ENCODE measurements at regions not wholly inside any gene's neighbourhood (a gene's known extent, or its start where the extent isn't known, plus 50 kb on each side); places are given as distances from the start of the nearest gene placed in this dataset.

DNA sequence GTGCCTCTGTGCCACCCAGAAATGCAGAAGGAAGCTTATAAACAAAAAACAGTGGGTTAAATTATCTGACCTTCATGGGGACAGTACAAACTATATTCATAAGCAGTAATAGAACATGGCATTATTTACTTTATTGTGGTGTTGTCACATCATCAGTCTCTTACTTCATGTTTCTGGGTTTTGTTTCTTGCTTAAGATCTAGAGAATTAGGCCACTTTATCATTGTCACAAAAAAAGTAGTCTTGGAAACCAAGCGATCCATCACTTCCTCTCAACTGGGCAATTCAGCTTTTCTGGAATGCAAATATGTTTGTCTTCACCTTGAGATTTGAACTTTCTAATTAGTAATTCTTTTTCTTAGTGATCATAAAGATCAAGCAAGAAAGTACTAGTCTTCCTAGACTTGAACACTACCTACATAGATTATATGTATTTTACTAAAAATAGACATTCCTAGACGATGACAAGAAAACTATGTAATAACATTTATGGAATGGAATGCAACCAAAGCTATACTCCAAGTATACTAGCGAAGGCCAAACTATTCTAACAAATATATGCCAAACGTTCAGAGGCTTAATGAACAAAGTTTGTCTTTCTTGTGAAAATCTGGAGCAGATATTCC is 363.4 kb downstream of the DAD1 start:
- no peak overlapping the region for H3K4me3 ChIP-seq (replicated peaks in 1 of 3)
- WGBS, 2 donors = 77 to 79% methylated on average over 4 of the region's 4 CpGs
- H3K27me3 ChIP-seq = no peaks in the 10 kb centered on the region
- H3K4me1 ChIP-seq = no peaks in the 10 kb centered on the region
- TF ChIP-seq, protein P1, sequence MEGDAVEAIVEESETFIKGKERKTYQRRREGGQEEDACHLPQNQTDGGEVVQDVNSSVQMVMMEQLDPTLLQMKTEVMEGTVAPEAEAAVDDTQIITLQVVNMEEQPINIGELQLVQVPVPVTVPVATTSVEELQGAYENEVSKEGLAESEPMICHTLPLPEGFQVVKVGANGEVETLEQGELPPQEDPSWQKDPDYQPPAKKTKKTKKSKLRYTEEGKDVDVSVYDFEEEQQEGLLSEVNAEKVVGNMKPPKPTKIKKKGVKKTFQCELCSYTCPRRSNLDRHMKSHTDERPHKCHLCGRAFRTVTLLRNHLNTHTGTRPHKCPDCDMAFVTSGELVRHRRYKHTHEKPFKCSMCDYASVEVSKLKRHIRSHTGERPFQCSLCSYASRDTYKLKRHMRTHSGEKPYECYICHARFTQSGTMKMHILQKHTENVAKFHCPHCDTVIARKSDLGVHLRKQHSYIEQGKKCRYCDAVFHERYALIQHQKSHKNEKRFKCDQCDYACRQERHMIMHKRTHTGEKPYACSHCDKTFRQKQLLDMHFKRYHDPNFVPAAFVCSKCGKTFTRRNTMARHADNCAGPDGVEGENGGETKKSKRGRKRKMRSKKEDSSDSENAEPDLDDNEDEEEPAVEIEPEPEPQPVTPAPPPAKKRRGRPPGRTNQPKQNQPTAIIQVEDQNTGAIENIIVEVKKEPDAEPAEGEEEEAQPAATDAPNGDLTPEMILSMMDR (IDR thresholded peaks at IDR 0.05) = no peak
- no peak for TF ChIP-seq POLR2A (IDR thresholded peaks at IDR 0.05)
- no peaks in the 10 kb centered on the region for H3K36me3 ChIP-seq
- intact Hi-C loops (cut with DNase I) = no loop called here
- H3K27ac ChIP-seq = no peak overlapping the region
- no peaks in the 10 kb centered on the region for H3K9me3 ChIP-seq
- DNase-seq = no peak

DNA sequence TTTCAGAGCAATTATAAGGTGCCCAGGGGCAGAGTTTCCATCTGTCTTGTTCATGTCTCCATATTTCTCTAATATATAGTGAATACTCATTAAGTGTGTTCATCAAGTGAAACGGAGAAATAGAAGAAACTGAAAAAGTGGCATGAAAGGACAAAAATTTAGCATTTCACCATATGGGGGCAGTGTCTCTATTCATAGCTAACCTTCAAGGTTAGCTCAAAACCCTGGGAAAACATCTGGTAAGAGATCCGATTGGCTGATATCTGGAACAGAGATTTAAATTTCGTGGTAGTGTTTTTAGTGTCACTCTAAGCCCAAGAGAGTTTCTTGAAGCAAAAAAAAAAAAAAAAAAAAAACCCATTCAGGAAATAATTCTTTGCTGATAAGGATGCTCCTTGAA is 367.5 kb downstream of the DAD1 start:
- Histone ChIP-seq H3K36me3 (no peaks in the 10 kb centered on the region), H3K4me3 (replicated peaks in 1 of 3) (no peak overlapping the region), H3K27ac (no peak overlapping the region), H3K4me1 (no peaks in the 10 kb centered on the region), H3K9me3 (no peaks in the 10 kb centered on the region), H3K27me3 (no peaks in the 10 kb centered on the region)
- 39 to 61% methylated on average over 3 of the region's 3 CpGs for WGBS, 2 donors
- intact Hi-C loops (cut with DNase I) = no loop called here
- no peak for DNase-seq
- TF ChIP-seq, protein P1 (IDR thresholded peaks at IDR 0.05) = no peak
- TF ChIP-seq POLR2A (IDR thresholded peaks at IDR 0.05) = no peak

DNA sequence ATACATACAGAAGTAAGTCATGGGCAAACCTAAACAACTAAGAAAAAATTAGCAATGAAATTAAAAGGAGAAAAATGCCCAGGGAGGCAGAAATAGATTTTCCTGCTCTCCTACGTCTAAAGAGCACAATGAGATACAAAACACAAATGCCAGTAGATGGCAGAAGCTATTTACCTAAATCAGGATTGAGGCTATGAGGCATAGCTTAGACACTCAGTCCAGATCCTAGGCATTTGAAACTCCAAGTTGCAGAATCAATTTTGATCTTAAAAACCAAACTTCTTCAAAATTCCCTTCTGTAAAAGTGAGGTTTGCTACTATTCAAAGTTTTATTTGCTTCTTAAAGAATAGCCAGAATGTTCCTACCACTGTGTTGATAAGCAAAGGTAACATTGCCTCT is 368.6 kb downstream of the DAD1 start:
- intact Hi-C loops (cut with DNase I) = no loop called here
- 24 to 44% methylated on average over 1 of the region's 1 CpG for WGBS, 2 donors
- no peaks in the 10 kb centered on the region for H3K27me3 ChIP-seq
- no peak overlapping the region for H3K27ac ChIP-seq
- no peaks in the 10 kb centered on the region for H3K4me1 ChIP-seq
- no peaks in the 10 kb centered on the region for H3K36me3 ChIP-seq
- no peak for DNase-seq
- no peaks in the 10 kb centered on the region for H3K9me3 ChIP-seq
- no peak for TF ChIP-seq POLR2A (IDR thresholded peaks at IDR 0.05)
- TF ChIP-seq, protein P1 (IDR thresholded peaks at IDR 0.05) = no peak
- no peak overlapping the region for H3K4me3 ChIP-seq (replicated peaks in 1 of 3)

DNA sequence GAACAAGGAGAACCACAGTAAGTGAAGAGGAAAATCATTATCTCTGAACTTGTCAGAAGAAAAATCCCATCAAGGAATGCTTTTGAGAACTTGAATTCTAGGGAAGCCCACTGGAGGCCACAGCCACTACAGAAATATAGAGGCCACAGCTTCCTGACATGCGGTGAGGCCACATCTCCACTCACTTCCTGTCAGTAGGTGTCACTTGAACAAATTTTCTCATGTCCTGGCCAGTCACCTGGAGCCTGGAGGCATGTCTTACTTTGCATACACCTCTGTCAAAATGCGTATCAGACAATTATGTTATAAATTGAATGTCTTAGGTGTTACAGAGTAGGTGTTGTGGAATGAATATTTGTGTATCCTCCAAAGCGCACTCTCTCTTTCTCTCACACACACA is 370.3 kb downstream of the DAD1 start:
- Histone ChIP-seq H3K9me3 (no peaks in the 10 kb centered on the region), H3K4me3 (replicated peaks in 1 of 3) (no peak overlapping the region), H3K36me3 (no peaks in the 10 kb centered on the region), H3K4me1 (no peaks in the 10 kb centered on the region), H3K27ac (no peak overlapping the region), H3K27me3 (no peaks in the 10 kb centered on the region)
- intact Hi-C loops (cut with DNase I) = no loop called here
- DNase-seq = no peak
- no peak for TF ChIP-seq POLR2A (IDR thresholded peaks at IDR 0.05)
- TF ChIP-seq, protein P1 (IDR thresholded peaks at IDR 0.05) = no peak
- WGBS, 2 donors = 67 to 97% methylated on average over 3 of the region's 3 CpGs

DNA sequence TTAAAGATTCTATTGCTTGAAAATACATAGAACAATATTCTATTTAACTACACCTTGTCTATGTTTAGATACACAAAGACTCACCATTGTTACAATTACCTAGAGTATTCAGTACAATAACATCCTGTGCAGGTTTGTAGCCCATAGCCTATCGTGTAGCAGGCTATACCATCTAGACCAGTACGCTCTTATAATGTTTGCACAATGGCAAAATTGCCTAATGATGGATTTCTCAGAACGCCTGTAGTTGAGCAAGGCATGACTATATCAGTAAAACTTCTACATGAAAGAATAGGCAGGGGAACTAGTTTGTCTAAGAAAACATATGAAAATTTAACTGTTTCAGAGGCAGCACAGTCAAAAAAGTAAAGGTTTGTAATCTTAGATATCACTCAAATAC is 375.9 kb downstream of the DAD1 start:
- DNase-seq = no peak
- TF ChIP-seq POLR2A (IDR thresholded peaks at IDR 0.05) = no peak
- TF ChIP-seq, protein P1 (IDR thresholded peaks at IDR 0.05) = no peak
- WGBS, 2 donors = 58 to 60% methylated on average over 3 of the region's 3 CpGs

More for the DNA sequence above, 375.9 kb downstream of the DAD1 start:
- no peaks in the 10 kb centered on the region for H3K9me3 ChIP-seq
- no peaks in the 10 kb centered on the region for H3K27me3 ChIP-seq
- H3K4me1 ChIP-seq = no peaks in the 10 kb centered on the region
- H3K4me3 ChIP-seq (replicated peaks in 1 of 3) = no peak overlapping the region
- H3K27ac ChIP-seq = no peak overlapping the region
- H3K36me3 ChIP-seq = no peaks in the 10 kb centered on the region
- intact Hi-C loops (cut with DNase I) = no loop called here
